H1 (cell line): ENCODE measurements at regions not wholly inside any gene's neighbourhood (a gene's known extent, or its start where the extent isn't known, plus 50 kb on each side); places are given as distances from the start of the nearest gene placed in this dataset.

Experiments
- CTCF ChIA-PET: fragments of 300-600 bp; sonication (Branson Sonifier 250); formaldehyde crosslinking; loops from one replicate; lab custom pipeline; 2021; ENCODE audit not compliant: partially characterized antibody; lab: Charles Lee
- POLR2A ChIA-PET: fragments of 300-600 bp; sonication (Branson Sonifier 250); formaldehyde crosslinking; loops from one replicate; lab custom pipeline; 2021; ENCODE audit warnings: inconsistent platforms; ENCODE audit not compliant: partially characterized antibody; lab: Charles Lee
- DNase-seq, 2 experiments: peaks; one replicate each; pipeline versions ENCODE4 v3.0.0 to v3.0.0-alpha.2; 2010 to 2022; ENCODE audit warnings: low spot score in 2 of 2, low read depth in 1 of 2, mixed read lengths in 1 of 2
- FAIRE-seq: peaks from 2 replicates; lab custom pipeline; 2011; peaks lifted over from hg19 to GRCh38; lab: Jason Lieb, UNC
- H2AFZ ChIP-seq: 2 replicates; pipeline ENCODE4 v1.8.1; 2012; ENCODE audit warnings: low read length, inconsistent platforms
- H2AK5ac ChIP-seq: 2 replicates; pipeline ENCODE4 v1.6.1; 2013; ENCODE audit warnings: low read depth, low read length
- H2BK120ac ChIP-seq: replicated peaks from 2 replicates; pipeline ENCODE3; 2013; ENCODE audit warnings: low read depth, low read length, inconsistent platforms
- H2BK12ac ChIP-seq: 2 replicates; pipeline ENCODE4 v1.6.1; 2013; ENCODE audit warnings: low read depth, low read length
- H2BK15ac ChIP-seq: 2 replicates; pipeline ENCODE4 v1.6.1; 2013; ENCODE audit warnings: low read length
- H2BK20ac ChIP-seq: 2 replicates; pipeline ENCODE4 v1.6.1; 2013; ENCODE audit warnings: low read length
- H2BK5ac ChIP-seq: 2 replicates; pipeline ENCODE4 v1.6.1; 2013; ENCODE audit warnings: low read depth, low read length
- H3K14ac ChIP-seq: 2 replicates; pipeline ENCODE4 v1.6.1; 2013; ENCODE audit warnings: inconsistent platforms; ENCODE audit not compliant: insufficient read length
- H3K18ac ChIP-seq: 2 replicates; pipeline ENCODE4 v1.6.1; 2013; ENCODE audit warnings: low read length; ENCODE audit errors: extremely low read depth
- H3K23ac ChIP-seq: 2 replicates; pipeline ENCODE4 v1.6.1; 2013; ENCODE audit warnings: inconsistent platforms; ENCODE audit not compliant: insufficient read length
- H3K23me2 ChIP-seq: 2 replicates; pipeline ENCODE4 v1.6.1; 2013; ENCODE audit warnings: low read depth, low read length
- H3K27ac ChIP-seq: 2 replicates; pipeline ENCODE4 v1.6.1; 2011; ENCODE audit warnings: low read depth, low read length, inconsistent platforms
- H3K27me3 ChIP-seq, 4 experiments: replicated peaks in 1 of 4; 1 replicate in 1 of 4; 2 replicates in 3 of 4; pipeline versions ENCODE4 v1.6.1 to v1.8.1; 2011 to 2013; ENCODE audit warnings: low read length in 3 of 4, mild to moderate bottlenecking in 3 of 4, inconsistent platforms in 2 of 4, mixed read lengths in 2 of 4, moderate library complexity in 1 of 4; ENCODE audit not compliant: control insufficient read depth in 3 of 4, insufficient read depth in 3 of 4; ENCODE audit errors: extremely low read depth in 1 of 4
- H3K36me3 ChIP-seq, 4 experiments: 2 replicates each; pipeline versions ENCODE4 v1.6.1 to v1.8.1; 2011 to 2013; ENCODE audit warnings: mild to moderate bottlenecking in 4 of 4, low read length in 3 of 4, moderate library complexity in 2 of 4, control low read depth in 1 of 4, inconsistent platforms in 1 of 4; ENCODE audit not compliant: insufficient read depth in 4 of 4, control insufficient read depth in 2 of 4
- H3K4ac ChIP-seq: replicated peaks from 2 replicates; pipeline ENCODE3; 2013; ENCODE audit warnings: low read length, low read depth, mixed read lengths, inconsistent platforms; ENCODE audit not compliant: insufficient read length
- H3K4me1 ChIP-seq, 4 experiments: replicated peaks in 1 of 4; 1 replicate in 1 of 4; 2 replicates in 3 of 4; pipeline versions ENCODE4 v1.6.1 to v1.8.1; 2011 to 2013; ENCODE audit warnings: low read length in 3 of 4, inconsistent platforms in 2 of 4, mixed read lengths in 1 of 4; ENCODE audit not compliant: insufficient read depth in 4 of 4, control insufficient read depth in 3 of 4
- H3K4me2 ChIP-seq, 2 experiments: 2 replicates each; pipeline versions ENCODE4 v1.6.1 to v1.8.1; 2011 to 2013; ENCODE audit warnings: low read depth in 2 of 2, low read length in 2 of 2, control low read depth in 1 of 2, inconsistent platforms in 1 of 2, mild to moderate bottlenecking in 1 of 2; ENCODE audit not compliant: insufficient read depth in 1 of 2
- H3K4me3 ChIP-seq, 4 experiments: fragments of 200-600, 300-600 bp in 1 of 4; sonication (generic), shearing (Covaris generic), sonication (Bioruptor Twin) in 1 of 4; 2 replicates each; pipeline versions ENCODE4 v1.5.1 to v1.8.1; 2011 to 2016; ENCODE audit warnings: low read length in 4 of 4, low read depth in 3 of 4, control low read depth in 2 of 4, inconsistent platforms in 2 of 4, mild to moderate bottlenecking in 2 of 4, mixed read lengths in 1 of 4, moderate library complexity in 1 of 4; ENCODE audit not compliant: insufficient read depth in 2 of 4; ENCODE audit errors: extremely low read depth in 1 of 4
- H3K56ac ChIP-seq: replicated peaks from 2 replicates; pipeline ENCODE3; 2013; ENCODE audit warnings: low read depth, mild to moderate bottlenecking, mixed read lengths, low read length, inconsistent platforms; ENCODE audit not compliant: insufficient read length
- H3K79me1 ChIP-seq: 2 replicates; pipeline ENCODE4 v1.6.1; 2013; ENCODE audit warnings: low read depth, low read length, control low read depth
- H3K79me2 ChIP-seq, 2 experiments: 2 replicates each; pipeline versions ENCODE4 v1.6.1 to v1.8.1; 2012 to 2013; ENCODE audit warnings: low read length in 2 of 2, mild to moderate bottlenecking in 2 of 2, inconsistent platforms in 1 of 2; ENCODE audit not compliant: insufficient read depth in 2 of 2, control insufficient read depth in 1 of 2
- H3K9ac ChIP-seq, 4 experiments: replicated peaks in 1 of 4; 1 replicate in 1 of 4; 2 replicates in 3 of 4; pipeline versions ENCODE4 v1.6.1 to v1.8.1; 2011 to 2013; ENCODE audit warnings: low read depth in 3 of 4, low read length in 3 of 4, control low read depth in 2 of 4, mild to moderate bottlenecking in 2 of 4, moderate library complexity in 2 of 4, inconsistent platforms in 1 of 4; ENCODE audit errors: extremely low read depth in 1 of 4
- H3K9me3 ChIP-seq, 2 experiments: 2 replicates each; pipeline versions ENCODE4 v1.6.1 to v1.8.1; 2012 to 2013; ENCODE audit warnings: mild to moderate bottlenecking in 2 of 2, moderate library complexity in 2 of 2, control low read depth in 1 of 2, inconsistent platforms in 1 of 2, low read depth in 1 of 2, low read length in 1 of 2, mixed read lengths in 1 of 2; ENCODE audit not compliant: insufficient read depth in 2 of 2
- H4K20me1 ChIP-seq, 2 experiments: replicated peaks in 1 of 2; 2 replicates each; pipeline versions ENCODE3 to v1.8.1; 2011 to 2013; ENCODE audit warnings: inconsistent platforms in 2 of 2, low read length in 2 of 2, mild to moderate bottlenecking in 1 of 2; ENCODE audit not compliant: insufficient read depth in 2 of 2, control insufficient read depth in 1 of 2
- H4K5ac ChIP-seq: 2 replicates; pipeline ENCODE4 v1.6.1; 2013; ENCODE audit warnings: low read length, low read depth, mixed read lengths, inconsistent platforms; ENCODE audit not compliant: insufficient read length
- H4K8ac ChIP-seq: 2 replicates; pipeline ENCODE4 v1.8.0; 2013; ENCODE audit warnings: mild to moderate bottlenecking, moderate library complexity, low read length, inconsistent platforms; ENCODE audit not compliant: insufficient read depth; ENCODE audit errors: extremely low read depth
- H4K91ac ChIP-seq: replicated peaks from 2 replicates; pipeline ENCODE3; 2013; ENCODE audit warnings: low read length, mixed read lengths, inconsistent platforms; ENCODE audit not compliant: insufficient read length
- CHD2 ChIP-seq: IDR thresholded peaks from 2 replicates; pipeline ENCODE4 v1.6.1; 2012; ENCODE audit warnings: low read length, improper control_type of control experiment
- RNF2 ChIP-seq: fragments of 200-900, 300-1000 bp; sonication (generic); IDR thresholded peaks from 2 replicates; pipeline ENCODE4 v1.7.1; 2016; ENCODE audit warnings: borderline replicate concordance, low read depth, mild to moderate bottlenecking, antibody characterized with exemption, low read length; ENCODE audit not compliant: poor library complexity, severe bottlenecking; ENCODE audit errors: missing control alignments
- SRF ChIP-seq: IDR thresholded peaks from 2 replicates; pipeline ENCODE4 v1.6.1; 2011; ENCODE audit warnings: mild to moderate bottlenecking, low read depth, low read length, moderate library complexity
- TAF1 ChIP-seq: IDR thresholded peaks from 2 replicates; pipeline ENCODE4 v1.6.1; 2011; ENCODE audit warnings: mild to moderate bottlenecking, low read depth, low read length
- ZNF274 ChIP-seq: IDR thresholded peaks from 2 replicates; pipeline ENCODE4 v1.7.0; 2012; ENCODE audit warnings: low read length, borderline replicate concordance; ENCODE audit errors: extremely low read depth
- WGBS, 2 experiments: shearing (Covaris generic) in 1 of 2; methylation state at CpG; one replicate each; pipeline versions ENCODE4 v1.1.6 to v1.1.7; 2013 to 2015; ENCODE audit warnings: low lambda C conversion rate in 2 of 2, mixed read lengths in 2 of 2, inconsistent platforms in 1 of 2, low coverage in 1 of 2, missing lambda C conversion rate in 1 of 2; ENCODE audit not compliant: insufficient replicate concordance in 2 of 2, insufficient coverage in 1 of 2, insufficient read length in 1 of 2; ENCODE audit errors: extremely low coverage in 1 of 2, missing lambda C conversion rate in 1 of 2; 5-methylcytosine and 5-hydroxymethylcytosine counted together

GRCh38 chr10:128902031-128902710 lies 564.9 kb upstream of the MGMT start:
- DNase-seq (no peak), FAIRE-seq (no peak)
- Histone ChIP-seq H2BK12ac (no peak overlapping the region), H3K4ac (no peak overlapping the region), H4K20me1 (no peaks in the 10 kb centered on the region), H2AK5ac (no peak overlapping the region), H3K36me3 (no peaks in the 10 kb centered on the region), H2BK20ac (no peak overlapping the region), H4K8ac (no peak overlapping the region), H3K4me3 (no peak overlapping the region), H4K91ac (no peak overlapping the region), H4K5ac (no peak overlapping the region), H3K79me2 (no peaks in the 10 kb centered on the region), H3K14ac (no peak overlapping the region), H3K4me2 (no peak overlapping the region), H3K4me1 (peaks cover 0 to 10% (median 4%) of the 10 kb centered on the region in 4 experiments; a peak in 5 of 7 replicates), H2AFZ (no peak overlapping the region), H3K27ac (no peak overlapping the region), H3K9me3 (no peaks in the 10 kb centered on the region), H3K79me1 (no peaks in the 10 kb centered on the region), H3K56ac (no peak overlapping the region), H3K23me2 (no peaks in the 10 kb centered on the region), H3K27me3 (no peaks in the 10 kb centered on the region), H2BK120ac (no peak overlapping the region), H3K9ac (no peak overlapping the region), H2BK5ac (no peak overlapping the region), H3K18ac (no peak overlapping the region), H3K23ac (no peak overlapping the region), H2BK15ac (no peak overlapping the region)
- ChIA-PET POLR2A (no interaction called here), CTCF (interaction anchor here (1.0 to 1.2 kb wide), 2 partner anchors 11 to 21 kb away, joined by 3 to 4 read pairs; no protein-coding TSS in a partner anchor)
- no peak for TF ChIP-seq ZNF274
- no peak for TF ChIP-seq TAF1
- TF ChIP-seq CHD2, result no peak
- no peak for TF ChIP-seq RNF2
- no peak for TF ChIP-seq SRF
- 90% methylated on average over 2 of the region's 2 CpGs; no CpG with 5 or more reads in 1 of the 2 experiments for WGBS, 2 experiments
